Sigmoid colon (tissue), 6 donors: ENCODE measurements at regions not wholly inside any gene's neighbourhood (a gene's known extent, or its start where the extent isn't known, plus 50 kb on each side); places are given as distances from the start of the nearest gene placed in this dataset.

Experiments
- DNase-seq: peaks from one replicate; pipeline ENCODE4 v3.0.0-alpha.2; 2019
- H3K27ac ChIP-seq, 4 donors: fragments of 200-600 bp; sonication (generic); one replicate each; pipeline ENCODE4 v1.5.1; 2016 to 2019; ENCODE audit warnings: mild to moderate bottlenecking in 1 of 4
- H3K27me3 ChIP-seq, 3 donors: fragments of 200-600 bp; sonication (generic); one replicate each; pipeline ENCODE4 v1.5.1; 2019; ENCODE audit warnings: mild to moderate bottlenecking in 1 of 3
- H3K36me3 ChIP-seq, 4 donors: fragments of 200-600 bp; sonication (generic); one replicate each; pipeline ENCODE4 v1.5.1; 2016 to 2019
- H3K4me1 ChIP-seq, 4 donors: fragments of 200-600 bp; sonication (generic); one replicate each; pipeline ENCODE4 v1.5.1; 2017 to 2019
- H3K4me3 ChIP-seq, 4 donors: fragments of 200-600 bp; sonication (generic); one replicate each; pipeline ENCODE4 v1.5.1; 2017 to 2019; ENCODE audit warnings: mild to moderate bottlenecking in 2 of 4, moderate library complexity in 1 of 4
- H3K9me3 ChIP-seq, 4 donors: fragments of 200-600 bp in 3 of 4; sonication (generic) in 3 of 4; one replicate each; pipeline versions ENCODE4 v1.5.1 to v1.6.1; 2013 to 2019
- CTCF ChIP-seq, 4 experiments: fragments of 450-650 bp in 3 of 4; fragments of 200-600 bp in 1 of 4; IDR thresholded peaks; one replicate each; pipeline ENCODE4 v1.5.1; 2016 to 2019; ENCODE audit warnings: antibody characterized with exemption in 4 of 4, mild to moderate bottlenecking in 3 of 4, moderate library complexity in 2 of 4
- EP300 ChIP-seq, 4 donors: sonication (generic); formaldehyde crosslinking; IDR thresholded peaks; one replicate each; pipeline ENCODE4 v1.6.1; 2017; ENCODE audit warnings: antibody characterized with exemption in 4 of 4
- POLR2A ChIP-seq, 2 donors: fragments of 450-650 bp; IDR thresholded peaks; one replicate each; pipeline ENCODE4 v1.6.1; 2016; ENCODE audit warnings: antibody characterized with exemption in 2 of 2, mild to moderate bottlenecking in 2 of 2, moderate library complexity in 2 of 2
- POLR2AphosphoS5 ChIP-seq, 4 donors: sonication (generic); formaldehyde crosslinking; IDR thresholded peaks; one replicate each; pipeline ENCODE4 v1.6.1; 2017; ENCODE audit warnings: antibody characterized with exemption in 4 of 4
- WGBS, 2 donors: extraction: QIAGEN DNeasy Blood & Tissue Kit; methylation state at CpG; one replicate each; pipeline ENCODE4 v1.1.7; 2013; 5-methylcytosine and 5-hydroxymethylcytosine counted together
- intact Hi-C: fragments of 100-400 bp; cut with DNase I; formaldehyde crosslinking; loops from one replicate; pipeline ENCODE4 v1.15.1; 2023
- donor health status: healthy with polysubstance abuse.
- donor health status: healthy.

GRCh38 chr1:14380408-14380807 lies 218.1 kb upstream of the KAZN start:
- Histone ChIP-seq H3K4me1 (no peaks in the 10 kb centered on the region), H3K27ac (no peak overlapping the region), H3K36me3 (no peaks in the 10 kb centered on the region), H3K9me3 (peaks cover 2 to 9% (median 4%) of the 10 kb centered on the region in 4 donors), H3K4me3 (no peak overlapping the region), H3K27me3 (no peaks in the 10 kb centered on the region)
- WGBS, 2 donors, result 91% methylated on average over 1 of the region's 1 CpG
- no peak for DNase-seq
- no peak for TF ChIP-seq EP300 (IDR thresholded peaks at IDR 0.05)
- no peak for TF ChIP-seq CTCF (IDR thresholded peaks at IDR 0.05)
- TF ChIP-seq POLR2AphosphoS5 (IDR thresholded peaks at IDR 0.05), result no peak
- TF ChIP-seq POLR2A (IDR thresholded peaks at IDR 0.05), result no peak
- intact Hi-C loops, result no loop called here

DNA sequence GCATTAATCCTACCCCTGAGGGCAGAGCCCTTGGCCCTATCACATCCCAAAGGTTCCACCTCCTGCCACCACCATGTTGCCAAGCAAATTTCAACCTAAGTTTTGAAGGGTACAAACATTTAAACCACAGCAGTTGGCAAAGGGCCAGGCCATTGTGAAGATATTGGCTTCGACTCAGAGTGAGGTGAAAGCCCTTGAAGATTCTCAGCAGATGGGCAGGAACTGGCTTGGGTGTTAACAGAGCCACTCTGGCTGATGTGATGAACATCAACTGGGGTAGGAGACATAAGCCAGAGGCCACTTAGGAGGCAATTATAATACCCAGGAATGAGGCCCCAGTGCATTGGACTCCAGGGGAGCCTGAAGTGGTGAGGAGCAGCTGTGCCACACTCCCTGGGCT lies 207.7 kb upstream of the KAZN start:
- Histone ChIP-seq H3K36me3 (no peaks in the 10 kb centered on the region), H3K4me3 (no peak overlapping the region), H3K4me1 (no peaks in the 10 kb centered on the region), H3K9me3 (no peaks in the 10 kb centered on the region), H3K27ac (no peak overlapping the region), H3K27me3 (no peaks in the 10 kb centered on the region)
- WGBS, 2 donors, result 52 to 75% methylated on average over 1 of the region's 1 CpG
- no peak for DNase-seq
- intact Hi-C loops, result no loop called here
- no peak for TF ChIP-seq EP300 (IDR thresholded peaks at IDR 0.05)
- no peak for TF ChIP-seq CTCF (IDR thresholded peaks at IDR 0.05)
- TF ChIP-seq POLR2AphosphoS5 (IDR thresholded peaks at IDR 0.05), result no peak
- TF ChIP-seq POLR2A (IDR thresholded peaks at IDR 0.05), result no peak

DNA sequence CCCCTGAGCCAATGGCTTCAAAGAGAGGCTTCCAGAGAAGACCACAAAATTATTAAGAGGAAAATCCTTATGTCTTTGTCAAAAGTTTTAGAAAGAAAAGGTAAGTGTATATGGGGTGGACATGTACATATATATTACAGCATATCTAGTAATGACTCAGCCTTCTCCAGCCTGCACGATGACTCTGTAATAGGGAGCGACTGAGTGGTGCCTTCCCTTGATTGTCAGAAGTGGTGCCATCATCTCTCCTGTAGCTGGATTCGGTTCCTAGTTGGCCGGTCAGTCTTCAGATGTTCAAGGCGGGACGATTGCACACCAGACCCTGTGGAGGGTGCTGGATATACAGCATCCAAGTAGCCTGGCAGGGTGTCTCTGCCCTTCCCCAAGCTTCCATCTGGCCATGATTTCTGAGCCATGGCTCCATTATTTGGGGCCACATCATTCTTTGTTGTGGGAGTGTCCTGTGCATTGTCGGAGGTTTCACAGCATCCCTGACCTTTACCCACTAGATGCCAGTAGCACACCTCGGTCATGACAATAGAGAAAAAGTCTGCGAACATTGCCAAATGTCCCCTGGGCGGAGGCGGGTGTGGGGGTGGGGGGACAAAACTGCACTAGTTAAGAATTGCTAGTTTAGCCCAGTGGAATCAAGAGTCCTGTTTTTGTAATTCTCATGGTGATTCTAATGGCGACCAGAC lies 206.2 kb upstream of the KAZN start:
- 83 to 84% methylated on average over 12 of the region's 12 CpGs for WGBS, 2 donors
- H3K27me3 ChIP-seq, result no peaks in the 10 kb centered on the region
- H3K4me3 ChIP-seq, result no peak overlapping the region
- intact Hi-C loops, result no loop called here
- no peaks in the 10 kb centered on the region for H3K9me3 ChIP-seq
- H3K4me1 ChIP-seq, result no peaks in the 10 kb centered on the region
- no peak overlapping the region for H3K27ac ChIP-seq
- DNase-seq, result no peak
- TF ChIP-seq EP300 (IDR thresholded peaks at IDR 0.05) (no peak), POLR2AphosphoS5 (IDR thresholded peaks at IDR 0.05) (no peak), POLR2A (IDR thresholded peaks at IDR 0.05) (no peak), CTCF (IDR thresholded peaks at IDR 0.05) (no peak)
- no peaks in the 10 kb centered on the region for H3K36me3 ChIP-seq

DNA sequence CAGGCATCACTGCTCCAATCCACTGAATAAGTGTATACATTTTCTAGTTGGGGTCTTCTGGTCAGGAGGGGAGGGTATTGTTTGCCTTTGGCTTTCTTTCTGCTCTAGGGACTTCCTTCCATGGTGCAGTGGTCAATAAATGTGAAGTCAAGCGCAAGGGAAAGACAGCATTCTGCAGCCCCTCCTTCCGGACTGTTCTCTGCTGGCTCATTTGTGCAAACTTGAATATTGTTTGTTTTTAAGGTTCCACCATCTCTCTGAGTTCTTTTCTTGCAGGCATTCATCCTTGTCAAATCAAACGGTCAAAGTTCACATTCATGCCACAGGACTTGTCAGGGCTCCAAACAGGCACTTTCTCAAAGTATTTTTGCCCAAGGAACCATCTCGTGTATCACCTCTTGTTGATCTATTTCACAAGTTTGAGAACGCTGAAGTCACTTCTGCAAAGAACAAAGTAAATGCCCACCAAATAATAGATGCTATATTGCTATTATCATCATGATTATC lies 205.6 kb upstream of the KAZN start:
- Histone ChIP-seq H3K27ac (no peak overlapping the region), H3K4me3 (no peak overlapping the region), H3K9me3 (no peaks in the 10 kb centered on the region), H3K4me1 (no peaks in the 10 kb centered on the region), H3K36me3 (no peaks in the 10 kb centered on the region), H3K27me3 (no peaks in the 10 kb centered on the region)
- DNase-seq, result no peak
- TF ChIP-seq EP300 (IDR thresholded peaks at IDR 0.05) (no peak), POLR2A (IDR thresholded peaks at IDR 0.05) (no peak)
- WGBS, 2 donors, result 66 to 77% methylated on average over 5 of the region's 5 CpGs
- intact Hi-C loops, result no loop called here

DNA sequence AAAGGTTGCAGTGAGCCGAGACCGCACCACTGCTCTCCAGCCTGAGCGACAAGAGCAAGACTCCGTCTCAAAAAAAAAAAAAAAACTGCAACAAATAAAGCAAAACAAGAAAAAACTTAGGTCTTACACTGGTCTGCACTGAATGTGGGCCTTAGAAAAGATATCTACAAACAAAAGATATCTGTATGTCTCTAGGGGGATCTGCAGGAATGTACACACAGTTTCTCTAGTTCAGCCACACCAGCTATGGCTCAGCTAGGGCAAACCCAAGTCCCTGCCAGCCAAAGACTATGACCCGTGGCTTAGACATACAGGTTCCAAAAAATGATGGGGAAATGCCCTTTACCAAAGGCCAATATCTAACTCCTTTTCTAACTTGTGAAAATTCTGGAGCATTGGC lies 202.4 kb upstream of the KAZN start:
- Histone ChIP-seq H3K27me3 (no peaks in the 10 kb centered on the region), H3K36me3 (no peaks in the 10 kb centered on the region), H3K27ac (no peak overlapping the region), H3K4me1 (no peaks in the 10 kb centered on the region), H3K9me3 (no peaks in the 10 kb centered on the region), H3K4me3 (no peak overlapping the region)
- DNase-seq, result no peak
- 93 to 95% methylated on average over 5 of the region's 5 CpGs for WGBS, 2 donors
- intact Hi-C loops, result no loop called here
- TF ChIP-seq POLR2A (IDR thresholded peaks at IDR 0.05) (no peak), EP300 (IDR thresholded peaks at IDR 0.05) (no peak), POLR2AphosphoS5 (IDR thresholded peaks at IDR 0.05) (no peak), CTCF (IDR thresholded peaks at IDR 0.05) (no peak)
